BLaER1 (cell line): ENCODE measurements at regions not wholly inside any gene's neighbourhood (a gene's known extent, or its start where the extent isn't known, plus 50 kb on each side); places are given as distances from the start of the nearest gene placed in this dataset.

Source experiments
- H3K27ac ChIP-seq: shearing (Covaris generic); formaldehyde crosslinking; 2 replicates; pipeline ENCODE4 v1.8.1; 2022
- H3K27me3 ChIP-seq: shearing (Covaris generic); formaldehyde crosslinking; 2 replicates; pipeline ENCODE4 v1.8.1; 2022
- H3K36me3 ChIP-seq: shearing (Covaris generic); formaldehyde crosslinking; 2 replicates; pipeline ENCODE4 v1.8.1; 2022
- H3K4me1 ChIP-seq: shearing (Covaris generic); formaldehyde crosslinking; 2 replicates; pipeline ENCODE4 v1.8.1; 2022
- H3K4me2 ChIP-seq: shearing (Covaris generic); formaldehyde crosslinking; 2 replicates; pipeline ENCODE4 v1.8.1; 2022
- H3K4me3 ChIP-seq: shearing (Covaris generic); formaldehyde crosslinking; 2 replicates; pipeline ENCODE4 v1.8.1; 2022
- H3K9ac ChIP-seq: shearing (Covaris generic); formaldehyde crosslinking; 2 replicates; pipeline ENCODE4 v1.8.1; 2022
- H3K9me3 ChIP-seq: shearing (Covaris generic); formaldehyde crosslinking; 2 replicates; pipeline ENCODE4 v1.8.1; 2022
- H4K20me1 ChIP-seq: shearing (Covaris generic); formaldehyde crosslinking; 2 replicates; pipeline ENCODE4 v1.8.1; 2022
- Cebpa-rat ChIP-seq: shearing (Covaris generic); IDR thresholded peaks from 2 replicates; pipeline ENCODE4 v1.8.1; 2022

GRCh38 chr1:172906778-172907592, 143.8 kb downstream of the TNFSF18 start:
- no peak overlapping the region for H3K4me3 ChIP-seq
- TF ChIP-seq Cebpa-rat: no peak
- H3K9me3 ChIP-seq: peaks cover 18% of the 10 kb centered on the region
- no peaks in the 10 kb centered on the region for H3K36me3 ChIP-seq
- no peaks in the 10 kb centered on the region for H4K20me1 ChIP-seq
- H3K4me2 ChIP-seq: peak overlapping the region; percentile 39
- peaks cover 19% of the 10 kb centered on the region for H3K4me1 ChIP-seq
- no peaks in the 10 kb centered on the region for H3K27me3 ChIP-seq
- no peak overlapping the region for H3K9ac ChIP-seq
- 0 out of 2 replicates have a peak overlapping the region, but pooled peaks have one; percentile 0 for H3K27ac ChIP-seq

GRCh38 chr1:172907834-172908326, 142.9 kb downstream of the TNFSF18 start:
- no peak for TF ChIP-seq Cebpa-rat
- Histone ChIP-seq H3K4me3 (no peak overlapping the region; the same call in 1 of the 2 replicates), H3K9me3 (peaks cover 27% of the 10 kb centered on the region), H4K20me1 (no peaks in the 10 kb centered on the region), H3K36me3 (no peaks in the 10 kb centered on the region), H3K27me3 (no peaks in the 10 kb centered on the region), H3K27ac (no peak overlapping the region), H3K9ac (no peak overlapping the region), H3K4me1 (peaks cover 19% of the 10 kb centered on the region), H3K4me2 (no peak overlapping the region)

GRCh38 chr1:172909606-172910326, 141.0 kb downstream of the TNFSF18 start:
- TF ChIP-seq Cebpa-rat: no peak
- Histone ChIP-seq H3K9ac (no peak overlapping the region), H3K9me3 (peaks cover 36% of the 10 kb centered on the region), H3K4me2 (no peak overlapping the region), H4K20me1 (no peaks in the 10 kb centered on the region), H3K4me1 (peaks cover 19% of the 10 kb centered on the region), H3K4me3 (no peak overlapping the region), H3K36me3 (no peaks in the 10 kb centered on the region), H3K27me3 (no peaks in the 10 kb centered on the region), H3K27ac (no peak overlapping the region)

- Histone ChIP-seq H3K4me1 (peaks cover 10% of the 10 kb centered on the region), H3K4me2 (no peak overlapping the region), H4K20me1 (no peaks in the 10 kb centered on the region), H3K4me3 (no peak overlapping the region), H3K9me3 (peaks cover 33% of the 10 kb centered on the region), H3K27me3 (no peaks in the 10 kb centered on the region), H3K36me3 (no peaks in the 10 kb centered on the region), H3K9ac (no peak overlapping the region), H3K27ac (no peak overlapping the region)
- no peak for TF ChIP-seq Cebpa-rat
Observed at GRCh38 chr1:172912765-172913260, 137.9 kb downstream of the TNFSF18 start.

GRCh38 chr1:172914501-172915144, 136.1 kb downstream of the TNFSF18 start:
- H3K4me3 ChIP-seq: no peak overlapping the region
- TF ChIP-seq Cebpa-rat: no peak
- H3K4me1 ChIP-seq: peaks cover 10% of the 10 kb centered on the region
- no peaks in the 10 kb centered on the region for H3K36me3 ChIP-seq
- peaks cover 24% of the 10 kb centered on the region for H3K9me3 ChIP-seq
- no peak overlapping the region for H3K9ac ChIP-seq
- H3K27ac ChIP-seq: no peak overlapping the region
- no peaks in the 10 kb centered on the region for H3K27me3 ChIP-seq
- no peaks in the 10 kb centered on the region for H4K20me1 ChIP-seq
- no peak overlapping the region for H3K4me2 ChIP-seq

- TF ChIP-seq Cebpa-rat: no peak
- no peak overlapping the region for H3K9ac ChIP-seq
- H3K27ac ChIP-seq: no peak overlapping the region
- H4K20me1 ChIP-seq: no peaks in the 10 kb centered on the region
- H3K27me3 ChIP-seq: no peaks in the 10 kb centered on the region
- peaks cover 10% of the 10 kb centered on the region for H3K4me1 ChIP-seq
- H3K4me2 ChIP-seq: no peak overlapping the region
- peaks cover 24% of the 10 kb centered on the region for H3K9me3 ChIP-seq
- H3K4me3 ChIP-seq: no peak overlapping the region
- no peaks in the 10 kb centered on the region for H3K36me3 ChIP-seq
Observed at GRCh38 chr1:172915271-172915670, 135.5 kb downstream of the TNFSF18 start.

GRCh38 chr1:172916116-172916515, 134.6 kb downstream of the TNFSF18 start:
- no peak for TF ChIP-seq Cebpa-rat
- Histone ChIP-seq H3K4me3 (no peak overlapping the region), H3K9me3 (peaks cover 24% of the 10 kb centered on the region), H3K27me3 (no peaks in the 10 kb centered on the region), H4K20me1 (no peaks in the 10 kb centered on the region), H3K4me2 (peak overlapping the region; percentile 3; the same call in 1 of the 2 replicates), H3K27ac (no peak overlapping the region), H3K36me3 (no peaks in the 10 kb centered on the region), H3K9ac (no peak overlapping the region), H3K4me1 (peaks cover 10% of the 10 kb centered on the region)

GRCh38 chr1:172917972-172918371, 132.8 kb downstream of the TNFSF18 start:
- no peak for TF ChIP-seq Cebpa-rat
- Histone ChIP-seq H3K4me1 (peaks cover 10% of the 10 kb centered on the region), H4K20me1 (no peaks in the 10 kb centered on the region), H3K27ac (no peak overlapping the region), H3K9me3 (peaks cover 8% of the 10 kb centered on the region), H3K27me3 (no peaks in the 10 kb centered on the region), H3K4me3 (no peak overlapping the region), H3K36me3 (no peaks in the 10 kb centered on the region), H3K9ac (no peak overlapping the region), H3K4me2 (no peak overlapping the region)

- no peak for TF ChIP-seq Cebpa-rat
- H3K4me1 ChIP-seq: peaks cover 10% of the 10 kb centered on the region
- H3K27ac ChIP-seq: no peak overlapping the region
- H3K4me3 ChIP-seq: no peak overlapping the region
- H3K27me3 ChIP-seq: no peaks in the 10 kb centered on the region
- no peaks in the 10 kb centered on the region for H3K36me3 ChIP-seq
- peaks cover 3% of the 10 kb centered on the region for H3K9me3 ChIP-seq
- H4K20me1 ChIP-seq: no peaks in the 10 kb centered on the region
- H3K9ac ChIP-seq: no peak overlapping the region
- H3K4me2 ChIP-seq: no peak overlapping the region
Observed at GRCh38 chr1:172918478-172918877, 132.3 kb downstream of the TNFSF18 start.

- H3K4me2 ChIP-seq: no peak overlapping the region
- H3K4me3 ChIP-seq: no peak overlapping the region
Observed at GRCh38 chr1:172926070-172926469, 124.7 kb downstream of the TNFSF18 start.

More at GRCh38 chr1:172926070-172926469, 124.7 kb downstream of the TNFSF18 start:
- H3K27me3 ChIP-seq: no peaks in the 10 kb centered on the region
- no peaks in the 10 kb centered on the region for H3K36me3 ChIP-seq
- no peaks in the 10 kb centered on the region for H3K4me1 ChIP-seq
- no peaks in the 10 kb centered on the region for H4K20me1 ChIP-seq
- H3K9me3 ChIP-seq: no peaks in the 10 kb centered on the region
- no peak overlapping the region for H3K9ac ChIP-seq
- no peak overlapping the region for H3K27ac ChIP-seq
- TF ChIP-seq Cebpa-rat: no peak
